ENCODE measurements at regions not wholly inside any gene's neighbourhood (a gene's known extent, or its start where the extent isn't known, plus 50 kb on each side); places are given as distances from the start of the nearest gene placed in this dataset.

DNA sequence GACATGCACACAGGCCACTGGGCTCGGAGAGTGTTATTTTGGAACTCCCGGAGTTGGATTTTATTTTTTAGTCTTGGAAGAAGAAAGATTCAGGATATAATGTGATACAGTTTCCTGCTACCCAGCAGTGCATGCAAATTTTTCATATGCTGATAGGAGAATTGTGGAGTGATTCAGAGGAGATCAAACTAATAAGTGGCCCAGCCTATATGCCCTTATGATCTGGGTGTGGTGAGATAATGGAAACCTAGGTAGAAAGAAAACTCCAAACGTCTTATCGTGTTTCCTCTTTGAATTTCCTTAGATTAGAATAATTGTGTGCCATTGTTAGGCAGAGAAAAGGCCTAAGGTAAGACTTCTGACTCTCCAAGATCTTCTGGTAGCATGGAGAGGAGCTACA is 401.2 kb upstream of the BTBD3 start:
- Histone ChIP-seq H3K4me1 (ENCODE audit: control insufficient read depth, insufficient read depth, low read length) (no peaks in the 10 kb centered on the region), H4K91ac (ENCODE audit: insufficient read depth, low read depth, low read length) (no peak overlapping the region), H4K5ac (ENCODE audit: low read depth, low read length) (no peak overlapping the region), H4K8ac (ENCODE audit: low read depth in 2 of 2, low read length in 2 of 2) (no peak overlapping the region), H2BK20ac (ENCODE audit: low read depth, low read length) (no peak overlapping the region), H3K9me3 (ENCODE audit: control insufficient read depth, insufficient read depth, low read length) (no peaks in the 10 kb centered on the region), H3K9ac (ENCODE audit: low read depth, low read length) (no peak overlapping the region), H3K36me3 (ENCODE audit: control insufficient read depth, insufficient read depth, low read length) (no peaks in the 10 kb centered on the region), H3K14ac (replicated peaks; ENCODE audit: low read depth, low read length) (no peak overlapping the region), H2AFZ (replicated peaks; ENCODE audit: low read length, poor library complexity) (no peak overlapping the region), H3K56ac (ENCODE audit: extremely low read depth, insufficient read depth, low read length) (no peak overlapping the region), H2BK120ac (ENCODE audit: low read depth, low read length) (no peak overlapping the region), H3K9me1 (ENCODE audit: insufficient read depth, low read length) (no peaks in the 10 kb centered on the region), H3K18ac (ENCODE audit: low read depth, low read length) (no peak overlapping the region), H2AK9ac (replicated peaks; ENCODE audit: low read depth, low read length, poor library complexity) (no peak overlapping the region), H3K23ac (ENCODE audit: low read depth, low read length) (no peak overlapping the region), H3K27me3 (ENCODE audit: control insufficient read depth, insufficient read depth, low read length) (peaks cover 5% of the 10 kb centered on the region), H3K4ac (ENCODE audit: low read depth, low read length) (no peak overlapping the region), H2AK5ac (ENCODE audit: low read depth, low read length) (no peak overlapping the region), H3K79me1 (ENCODE audit: low read depth in 1 of 2, low read length in 2 of 2) (no peaks in the 10 kb centered on the region), H3K4me2 (ENCODE audit: low read depth, low read length) (no peak overlapping the region), H2BK5ac (ENCODE audit: low read depth, low read length, poor library complexity, severe bottlenecking) (no peak overlapping the region), H4K20me1 (ENCODE audit: insufficient read depth, low read length) (no peaks in the 10 kb centered on the region), H2BK15ac (ENCODE audit: low read depth, low read length) (no peak overlapping the region), H3K4me3 (ENCODE audit: insufficient read depth, low read depth, low read length) (no peak overlapping the region), H3K27ac (ENCODE audit: insufficient read depth, low read length) (no peak overlapping the region)
- in situ Hi-C loops (cut with MboI; ENCODE audit: low sequenced_read_pairs) (no loop called here), dilution Hi-C loops (cut with HindIII; ENCODE audit: low sequenced_read_pairs, unreplicated experiment) (no loop called here), intact Hi-C loops (cut with micrococcal nuclease) (no loop called here)
- ChIA-PET POLR2A (ENCODE audit: unreplicated experiment) (no interaction called here), CTCF (no interaction called here)
- ATAC-seq (ENCODE audit: low read depth) (no peak), DNase-seq (no peak)
- no TSS peak for BruUV-seq (replicated peaks)
- TF ChIP-seq NFE2L2 (IDR thresholded peaks at IDR 0.05; ENCODE audit: low read depth, low read length) (no peak), MAZ (IDR thresholded peaks at IDR 0.05; ENCODE audit: borderline replicate concordance, low read depth, low read length) (no peak), POLR2A (IDR thresholded peaks at IDR 0.05; ENCODE audit: low read depth, low read length) (no peak), BHLHE40 (IDR thresholded peaks at IDR 0.05; ENCODE audit: low read depth, low read length) (no peak)
- WGBS, 2 experiments (ENCODE audit: extremely low coverage in 2 of 2, insufficient read length in 1 of 2) = no CpG with 5 or more reads among the region's 4 CpGs
